ENCODE measurements at regions not wholly inside any gene's neighbourhood (a gene's known extent, or its start where the extent isn't known, plus 50 kb on each side); places are given as distances from the start of the nearest gene placed in this dataset.

- H3K27me3 Mint-ChIP-seq (ENCODE audit: low read depth) = peaks cover 7% of the 10 kb centered on the region
- no peak overlapping the region for H3K4me3 Mint-ChIP-seq (ENCODE audit: unreplicated experiment)
- no peak overlapping the region for H3K27ac Mint-ChIP-seq (ENCODE audit: unreplicated experiment)
- peaks cover 4% of the 10 kb centered on the region for H3K36me3 Mint-ChIP-seq (ENCODE audit: low read depth)
- no peak for DNase-seq (ENCODE audit: low spot score)
- H3K9me3 Mint-ChIP-seq (ENCODE audit: low read depth) = peaks cover 31% of the 10 kb centered on the region
- no peaks in the 10 kb centered on the region for H3K4me1 Mint-ChIP-seq (ENCODE audit: low read depth)
- TF ChIP-seq CTCF (IDR thresholded peaks at IDR 0.05) = no peak
Observed at GRCh38 chr5:129163810-129164378, 69.3 kb downstream of the ISOC1 start.

DNA sequence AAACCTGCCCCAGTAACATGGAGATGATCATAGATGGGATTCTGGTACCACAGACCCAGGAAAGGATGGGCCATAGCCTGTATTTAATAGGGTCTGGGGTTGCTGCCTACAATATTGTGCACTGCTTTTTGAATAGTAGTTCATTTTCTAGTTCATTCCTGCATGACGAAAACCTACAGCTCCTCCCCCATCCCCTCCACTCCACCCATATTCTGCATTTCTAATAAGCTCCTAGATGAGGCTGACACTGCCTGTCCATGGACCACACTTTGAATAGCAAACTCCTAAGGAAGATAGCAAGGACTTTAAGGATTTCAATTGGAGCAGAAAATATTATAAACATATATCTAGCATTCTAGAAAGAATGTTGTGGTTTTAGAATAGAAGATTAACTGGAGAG lies 75.5 kb downstream of the ISOC1 start:
- H3K27me3 Mint-ChIP-seq (ENCODE audit: low read depth) = peaks cover 18% of the 10 kb centered on the region

GRCh38 chr5:129171194-129171944 lies 76.8 kb downstream of the ISOC1 start:
- Mint-ChIP-seq H3K36me3 (ENCODE audit: low read depth) (no peaks in the 10 kb centered on the region), H3K27ac (ENCODE audit: unreplicated experiment) (no peak overlapping the region), H3K9me3 (ENCODE audit: low read depth) (no peaks in the 10 kb centered on the region), H3K27me3 (ENCODE audit: low read depth) (peaks cover 18% of the 10 kb centered on the region), H3K4me3 (ENCODE audit: unreplicated experiment) (no peak overlapping the region), H3K4me1 (ENCODE audit: low read depth) (no peaks in the 10 kb centered on the region)
- DNase-seq (ENCODE audit: low spot score) = no peak
- no peak for TF ChIP-seq CTCF (IDR thresholded peaks at IDR 0.05)

More for the DNA sequence above, 75.5 kb downstream of the ISOC1 start:
- DNase-seq (ENCODE audit: low spot score) = no peak
- Mint-ChIP-seq H3K4me1 (ENCODE audit: low read depth) (no peaks in the 10 kb centered on the region), H3K36me3 (ENCODE audit: low read depth) (no peaks in the 10 kb centered on the region), H3K4me3 (ENCODE audit: unreplicated experiment) (no peak overlapping the region), H3K27ac (ENCODE audit: unreplicated experiment) (no peak overlapping the region), H3K9me3 (ENCODE audit: low read depth) (no peaks in the 10 kb centered on the region)
- TF ChIP-seq CTCF (IDR thresholded peaks at IDR 0.05) = no peak

- Mint-ChIP-seq H3K27ac (ENCODE audit: unreplicated experiment) (no peak overlapping the region), H3K4me3 (ENCODE audit: unreplicated experiment) (no peak overlapping the region), H3K27me3 (ENCODE audit: low read depth) (peaks cover 13% of the 10 kb centered on the region), H3K4me1 (ENCODE audit: low read depth) (no peaks in the 10 kb centered on the region), H3K9me3 (ENCODE audit: low read depth) (no peaks in the 10 kb centered on the region), H3K36me3 (ENCODE audit: low read depth) (no peaks in the 10 kb centered on the region)
- no peak for DNase-seq (ENCODE audit: low spot score)
- peak; percentile 58 for TF ChIP-seq CTCF (IDR thresholded peaks at IDR 0.05)
Observed at GRCh38 chr5:129172580-129172979, 78.0 kb downstream of the ISOC1 start.

DNA sequence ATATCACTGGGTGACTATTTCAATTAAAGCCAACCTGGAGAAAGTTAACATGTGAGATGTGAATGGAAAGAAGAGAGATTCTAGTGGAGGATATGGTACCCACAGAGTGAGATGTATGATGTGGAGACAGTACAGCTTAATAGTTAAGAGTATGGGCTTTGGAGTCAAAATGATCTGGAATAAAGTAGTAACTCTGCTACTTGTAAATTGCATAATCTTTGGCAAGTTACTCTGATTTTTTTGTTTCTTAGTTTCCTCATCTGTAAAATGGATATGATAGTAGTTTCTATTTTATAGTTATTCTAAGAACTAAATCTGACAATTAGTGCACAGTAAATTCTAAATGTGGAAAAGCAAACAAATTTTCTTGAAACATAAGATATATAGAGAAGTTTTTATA lies 79.2 kb downstream of the ISOC1 start:
- no peaks in the 10 kb centered on the region for H3K4me1 Mint-ChIP-seq (ENCODE audit: low read depth)
- TF ChIP-seq CTCF (IDR thresholded peaks at IDR 0.05) = no peak
- no peak overlapping the region for H3K27ac Mint-ChIP-seq (ENCODE audit: unreplicated experiment)

More for the DNA sequence above, 79.2 kb downstream of the ISOC1 start:
- Mint-ChIP-seq H3K27me3 (ENCODE audit: low read depth) (peaks cover 11% of the 10 kb centered on the region), H3K4me3 (ENCODE audit: unreplicated experiment) (no peak overlapping the region), H3K36me3 (ENCODE audit: low read depth) (no peaks in the 10 kb centered on the region), H3K9me3 (ENCODE audit: low read depth) (no peaks in the 10 kb centered on the region)
- no peak for DNase-seq (ENCODE audit: low spot score)

Measured in chondrocyte (in vitro differentiated cells).